HEK293 (cell line): ENCODE measurements at regions not wholly inside any gene's neighbourhood (a gene's known extent, or its start where the extent isn't known, plus 50 kb on each side); places are given as distances from the start of the nearest gene placed in this dataset.

Experiments
- CTCF ChIA-PET: fragments of 350-600 bp; formaldehyde crosslinking; extraction: SDS; loops from one replicate; lab custom pipeline; 2021; ENCODE audit warnings: antibody characterized with exemption; lab: Yijun Ruan, JAX
- POLR2A ChIA-PET: fragments of 300-600 bp; formaldehyde crosslinking; extraction: SDS; loops from one replicate; lab custom pipeline; 2020; ENCODE audit warnings: antibody characterized with exemption, inconsistent platforms; lab: Yijun Ruan, JAX
- H3K27ac ChIP-seq: fragments of 200-500 bp; sonication (Bioruptor generic); 2 replicates; pipeline ENCODE4 v1.5.1; 2014; ENCODE audit warnings: low read depth, low read length, control low read depth, inconsistent platforms; ENCODE audit errors: extremely low read depth
- H3K36me3 ChIP-seq, 2 experiments: fragments of 200-500 bp in 1 of 2; sonication (Bioruptor generic) in 1 of 2; 1 replicate in 1 of 2; 2 replicates in 1 of 2; pipeline ENCODE4 v1.5.1; 2014 to 2017; ENCODE audit warnings: inconsistent platforms in 2 of 2, low read length in 2 of 2; ENCODE audit not compliant: control insufficient read depth in 2 of 2, insufficient read depth in 1 of 2
- H3K4me1 ChIP-seq: fragments of 200-500 bp; sonication (Bioruptor generic); 2 replicates; pipeline ENCODE4 v1.5.1; 2014; ENCODE audit warnings: mild to moderate bottlenecking, low read length, inconsistent platforms; ENCODE audit not compliant: control insufficient read depth, insufficient read depth
- H3K4me3 ChIP-seq: 2 replicates; pipeline ENCODE4 v1.5.1; 2011; ENCODE audit warnings: low read depth, mild to moderate bottlenecking, control low read depth, low read length, moderate library complexity
- H3K9me3 ChIP-seq: fragments of 200-500 bp; sonication (Bioruptor generic); 2 replicates; pipeline ENCODE4 v1.5.1; 2014; ENCODE audit warnings: low read depth, low read length, inconsistent platforms; ENCODE audit not compliant: control insufficient read depth, insufficient read depth
- BCL11B ChIP-seq: fragments of 450-650 bp; formaldehyde crosslinking; IDR thresholded peaks from 2 replicates; pipeline ENCODE4 v1.5.1; 2016; ENCODE audit warnings: low read depth, missing biosample characterization, missing genetic modification characterization
- EGR2 ChIP-seq: fragments of 450-650 bp; formaldehyde crosslinking; IDR thresholded peaks from 2 replicates; pipeline ENCODE4 v1.5.1; 2016; ENCODE audit warnings: low read depth, missing biosample characterization, missing genetic modification characterization
- MEIS1 ChIP-seq: sonication (generic); formaldehyde crosslinking; IDR thresholded peaks from 2 replicates; pipeline ENCODE4 v1.8.1; 2022; ENCODE audit warnings: missing genetic modification reagents, mild to moderate bottlenecking, borderline replicate concordance
- PRDM6 ChIP-seq: fragments of 450-650 bp; formaldehyde crosslinking; IDR thresholded peaks from 2 replicates; pipeline ENCODE4 v1.5.1; 2017; ENCODE audit warnings: missing biosample characterization, missing genetic modification characterization
- SALL2 ChIP-seq: fragments of 450-650 bp; formaldehyde crosslinking; IDR thresholded peaks from 2 replicates; pipeline ENCODE4 v1.5.0; 2017; ENCODE audit warnings: missing biosample characterization, mild to moderate bottlenecking, missing genetic modification characterization, borderline replicate concordance
- ZBTB17 ChIP-seq: fragments of 450-650 bp; formaldehyde crosslinking; IDR thresholded peaks from 2 replicates; pipeline ENCODE4 v1.5.1; 2016; ENCODE audit warnings: missing biosample characterization, missing genetic modification characterization
- ZBTB21 ChIP-seq: fragments of 450-650 bp; formaldehyde crosslinking; IDR thresholded peaks from 2 replicates; pipeline ENCODE4 v1.5.1; 2017; ENCODE audit warnings: missing biosample characterization, missing genetic modification characterization
- ZBTB6 ChIP-seq: fragments of 450-650 bp; formaldehyde crosslinking; IDR thresholded peaks from 2 replicates; pipeline ENCODE4 v1.5.1; 2017; ENCODE audit warnings: missing biosample characterization, missing genetic modification characterization
- ZFHX2 ChIP-seq: fragments of 450-650 bp; formaldehyde crosslinking; conservative IDR thresholded peaks from 2 replicates; pipeline ENCODE4 v1.5.1; 2016; ENCODE audit warnings: missing biosample characterization, missing genetic modification characterization
- ZIC2 ChIP-seq: fragments of 450-650 bp; formaldehyde crosslinking; IDR thresholded peaks from 2 replicates; pipeline ENCODE4 v1.5.1; 2016; ENCODE audit warnings: missing biosample characterization, missing genetic modification characterization
- ZNF146 ChIP-seq: fragments of 450-650 bp; formaldehyde crosslinking; IDR thresholded peaks from 2 replicates; pipeline ENCODE4 v1.5.1; 2016; ENCODE audit warnings: missing biosample characterization, missing genetic modification characterization
- ZNF175 ChIP-seq: fragments of 450-650 bp; formaldehyde crosslinking; IDR thresholded peaks from 2 replicates; pipeline ENCODE4 v1.5.1; 2016; ENCODE audit warnings: missing biosample characterization, missing genetic modification characterization
- ZNF184 ChIP-seq: fragments of 450-650 bp; IDR thresholded peaks from 2 replicates; pipeline ENCODE4 v1.5.1; 2018; ENCODE audit warnings: missing biosample characterization, mild to moderate bottlenecking, missing genetic modification characterization
- ZNF24 ChIP-seq: fragments of 450-650 bp; formaldehyde crosslinking; IDR thresholded peaks from 2 replicates; pipeline ENCODE4 v1.5.1; 2016; ENCODE audit warnings: missing biosample characterization, missing genetic modification characterization
- ZNF354C ChIP-seq: fragments of 450-650 bp; formaldehyde crosslinking; IDR thresholded peaks from 2 replicates; pipeline ENCODE4 v1.5.1; 2016; ENCODE audit warnings: missing biosample characterization, missing genetic modification characterization, low read depth, borderline replicate concordance
- ZNF416 ChIP-seq: fragments of 450-650 bp; formaldehyde crosslinking; IDR thresholded peaks from 2 replicates; pipeline ENCODE4 v1.5.1; 2016; ENCODE audit warnings: missing biosample characterization, missing genetic modification characterization
- ZNF48 ChIP-seq: fragments of 450-650 bp; formaldehyde crosslinking; IDR thresholded peaks from 2 replicates; pipeline ENCODE4 v1.5.1; 2016; ENCODE audit warnings: missing biosample characterization, missing genetic modification characterization
- ZNF488 ChIP-seq: fragments of 450-650 bp; formaldehyde crosslinking; IDR thresholded peaks from 2 replicates; pipeline ENCODE4 v1.5.1; 2016; ENCODE audit warnings: missing biosample characterization, missing genetic modification characterization
- ZNF501 ChIP-seq: fragments of 450-650 bp; formaldehyde crosslinking; IDR thresholded peaks from 2 replicates; pipeline ENCODE4 v1.5.1; 2016; ENCODE audit warnings: missing biosample characterization, missing genetic modification characterization
- ZNF529 ChIP-seq: fragments of 450-650 bp; formaldehyde crosslinking; IDR thresholded peaks from 2 replicates; pipeline ENCODE4 v1.5.1; 2017; ENCODE audit warnings: missing genetic modification characterization, missing biosample characterization; ENCODE audit not compliant: insufficient replicate concordance
- ZNF548 ChIP-seq: fragments of 450-650 bp; formaldehyde crosslinking; IDR thresholded peaks from 2 replicates; pipeline ENCODE4 v1.5.1; 2016; ENCODE audit warnings: missing biosample characterization, missing genetic modification characterization
- ZNF555 ChIP-seq: fragments of 450-650 bp; formaldehyde crosslinking; conservative IDR thresholded peaks from 2 replicates; pipeline ENCODE4 v1.5.1; 2017; ENCODE audit warnings: missing biosample characterization, mild to moderate bottlenecking, missing genetic modification characterization, inconsistent platforms
- ZNF580 ChIP-seq: fragments of 450-650 bp; formaldehyde crosslinking; IDR thresholded peaks from 2 replicates; pipeline ENCODE4 v1.5.1; 2016; ENCODE audit warnings: missing biosample characterization, missing genetic modification characterization
- ZNF639 ChIP-seq: fragments of 450-650 bp; formaldehyde crosslinking; IDR thresholded peaks from 2 replicates; pipeline ENCODE4 v1.5.1; 2016; ENCODE audit warnings: missing biosample characterization, missing genetic modification characterization
- ZNF658 ChIP-seq: fragments of 450-650 bp; formaldehyde crosslinking; IDR thresholded peaks from 2 replicates; pipeline ENCODE4; 2016; ENCODE audit warnings: missing biosample characterization, missing genetic modification characterization
- ZNF664 ChIP-seq: fragments of 450-650 bp; formaldehyde crosslinking; IDR thresholded peaks from 2 replicates; pipeline ENCODE4 v1.5.1; 2016; ENCODE audit warnings: missing biosample characterization, missing genetic modification characterization
- ZNF692 ChIP-seq: fragments of 450-650 bp; formaldehyde crosslinking; IDR thresholded peaks from 2 replicates; pipeline ENCODE4 v1.5.1; 2016; ENCODE audit warnings: missing biosample characterization, missing genetic modification characterization
- ZNF747 ChIP-seq: fragments of 450-650 bp; formaldehyde crosslinking; IDR thresholded peaks from 2 replicates; pipeline ENCODE4 v1.5.1; 2016; ENCODE audit warnings: missing biosample characterization, missing genetic modification characterization
- ZNF830 ChIP-seq: fragments of 450-650 bp; IDR thresholded peaks from 2 replicates; pipeline ENCODE4 v1.5.0; 2018; ENCODE audit warnings: missing biosample characterization, missing genetic modification characterization, low read depth, mild to moderate bottlenecking, moderate library complexity
- ZNF837 ChIP-seq: fragments of 450-650 bp; formaldehyde crosslinking; IDR thresholded peaks from 2 replicates; pipeline ENCODE4 v1.5.1; 2016; ENCODE audit warnings: missing biosample characterization, missing genetic modification characterization
- ZXDB ChIP-seq: fragments of 450-650 bp; formaldehyde crosslinking; IDR thresholded peaks from 2 replicates; pipeline ENCODE4 v1.5.1; 2016; ENCODE audit warnings: missing biosample characterization, missing genetic modification characterization

- Histone ChIP-seq H3K4me3 (no peak overlapping the region), H3K9me3 (no peaks in the 10 kb centered on the region), H3K4me1 (no peaks in the 10 kb centered on the region), H3K36me3 (no peaks in the 10 kb centered on the region), H3K27ac (no peak overlapping the region)
- CTCF ChIA-PET = interaction anchor here (0.5 to 1.2 kb wide), 3 partner anchors 9 to 752 kb away, joined by 3 to 4 read pairs (median 3); no protein-coding TSS in a partner anchor
- POLR2A ChIA-PET = no interaction called here
- TF ChIP-seq ZNF175 (no peak), ZBTB6 (tag by site-specific recombination) (no peak), MEIS1 (CRISPR knock-in tag) (no peak), EGR2 (tag by site-specific recombination) (no peak), ZNF664 (tag by site-specific recombination) (no peak), ZNF184 (no peak), BCL11B (tag by site-specific recombination) (no peak), ZNF24 (tag by site-specific recombination) (no peak), ZBTB21 (tag by site-specific recombination) (no peak), ZNF692 (tag by site-specific recombination) (no peak), ZNF548 (tag by site-specific recombination) (no peak), ZNF529 (tag by site-specific recombination) (no peak), ZNF354C (tag by site-specific recombination) (no peak)
Measured at GRCh38 chr3:43180027-43180426, 74.1 kb upstream of the POMGNT2 start.

- CTCF ChIA-PET = interaction anchor here (0.5 kb wide), 1 partner anchor 257 kb away, joined by 3 read pairs; no protein-coding TSS in a partner anchor
Measured at GRCh38 chr3:43178891-43179366, 73.0 kb upstream of the POMGNT2 start.

More at GRCh38 chr3:43178891-43179366, 73.0 kb upstream of the POMGNT2 start:
- no peaks in the 10 kb centered on the region for H3K36me3 ChIP-seq
- POLR2A ChIA-PET = no interaction called here
- TF ChIP-seq SALL2 (no peak), ZBTB17 (tag by site-specific recombination) (no peak), ZNF416 (tag by site-specific recombination) (no peak), ZNF48 (tag by site-specific recombination) (no peak), ZNF837 (no peak), ZNF639 (tag by site-specific recombination) (no peak), BCL11B (tag by site-specific recombination) (no peak), ZNF555 (no peak), PRDM6 (tag by site-specific recombination) (no peak), ZIC2 (tag by site-specific recombination) (no peak), ZNF830 (tag by site-specific recombination) (no peak), ZNF501 (tag by site-specific recombination) (no peak), ZXDB (no peak), ZNF658 (tag by site-specific recombination) (no peak), ZNF488 (tag by site-specific recombination) (no peak), ZNF580 (no peak), ZNF146 (tag by site-specific recombination) (no peak), ZNF747 (no peak), ZFHX2 (tag by site-specific recombination) (no peak)
- TF ChIP-seq, all 188 proteins: peak for 0
- Histone ChIP-seq H3K27ac (no peak overlapping the region), H3K9me3 (no peaks in the 10 kb centered on the region), H3K4me1 (no peaks in the 10 kb centered on the region), H3K4me3 (no peak overlapping the region)
